IPS-18c (cell line): ENCODE measurements at regions not wholly inside any gene's neighbourhood (a gene's known extent, or its start where the extent isn't known, plus 50 kb on each side); places are given as distances from the start of the nearest gene placed in this dataset.

Experiments
- H3K4me3 ChIP-seq: 2 replicates; pipeline ENCODE4 v1.7.0; 2013; ENCODE audit warnings: low read depth, mild to moderate bottlenecking, low read length, moderate library complexity; ENCODE audit not compliant: insufficient read depth
- H3K9me3 ChIP-seq: one replicate; pipeline ENCODE4 v1.6.1; 2013; ENCODE audit warnings: mild to moderate bottlenecking, low read length, moderate library complexity; ENCODE audit not compliant: control insufficient read depth, insufficient read depth

DNA sequence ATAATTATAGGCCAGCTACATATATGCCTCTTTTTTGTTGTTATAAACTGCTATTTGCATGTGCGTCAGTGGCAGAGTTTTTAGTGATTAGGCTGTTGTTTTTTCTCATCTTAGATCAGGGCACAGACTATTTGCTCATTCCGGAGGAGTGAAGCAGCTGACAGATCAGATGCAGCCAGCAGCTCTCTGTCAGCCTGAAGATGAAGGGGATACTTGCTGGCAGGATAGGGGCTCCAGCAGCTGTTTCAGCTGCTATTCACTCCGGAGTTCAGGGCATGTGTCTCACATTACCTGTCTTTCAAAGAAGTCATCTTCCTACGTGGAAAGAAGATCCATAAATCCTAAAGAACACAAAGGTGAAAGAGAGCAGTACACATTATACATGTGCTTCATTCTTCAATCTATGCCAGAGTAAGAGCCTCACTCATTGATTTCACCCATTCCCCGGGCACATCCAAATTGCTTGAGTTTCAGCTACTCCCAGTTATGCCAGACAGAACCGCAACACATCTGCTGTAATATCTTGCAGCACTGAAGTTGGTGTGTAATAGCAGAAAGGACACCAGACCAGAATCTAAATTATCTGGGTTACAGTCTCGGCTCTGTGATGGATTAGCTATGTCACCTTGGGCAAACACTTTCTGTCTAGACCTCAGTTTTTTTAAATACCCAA lies 182.8 kb upstream of the CHRM2 start:
- no peaks in the 10 kb centered on the region for H3K9me3 ChIP-seq
- no peak overlapping the region for H3K4me3 ChIP-seq

- no peak overlapping the region; the same call in 1 of the 2 replicates for H3K4me3 ChIP-seq
- H3K9me3 ChIP-seq: no peaks in the 10 kb centered on the region
These were observed 190.7 kb upstream of the CHRM2 start for GRCh38 chr7:136677471-136678365.

DNA sequence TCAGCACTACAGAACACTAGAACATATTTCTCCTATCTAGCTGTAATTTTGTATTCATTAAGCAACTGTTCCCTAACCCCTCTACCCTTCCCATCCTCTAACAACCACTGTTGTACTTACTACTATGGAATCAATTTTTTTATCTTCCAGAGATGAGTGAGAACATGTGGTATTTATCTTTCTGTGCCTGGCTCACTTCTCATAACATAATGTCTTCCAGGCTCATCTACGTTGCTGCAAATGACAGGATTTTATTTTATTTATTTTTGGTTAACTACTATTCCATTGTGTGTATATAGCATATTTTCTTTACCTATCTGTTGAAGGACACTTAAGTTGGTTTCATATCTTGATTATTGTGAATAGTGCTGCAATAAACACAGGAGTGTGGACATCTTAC lies 200.9 kb upstream of the CHRM2 start:
- no peak overlapping the region for H3K4me3 ChIP-seq
- H3K9me3 ChIP-seq: no peaks in the 10 kb centered on the region

DNA sequence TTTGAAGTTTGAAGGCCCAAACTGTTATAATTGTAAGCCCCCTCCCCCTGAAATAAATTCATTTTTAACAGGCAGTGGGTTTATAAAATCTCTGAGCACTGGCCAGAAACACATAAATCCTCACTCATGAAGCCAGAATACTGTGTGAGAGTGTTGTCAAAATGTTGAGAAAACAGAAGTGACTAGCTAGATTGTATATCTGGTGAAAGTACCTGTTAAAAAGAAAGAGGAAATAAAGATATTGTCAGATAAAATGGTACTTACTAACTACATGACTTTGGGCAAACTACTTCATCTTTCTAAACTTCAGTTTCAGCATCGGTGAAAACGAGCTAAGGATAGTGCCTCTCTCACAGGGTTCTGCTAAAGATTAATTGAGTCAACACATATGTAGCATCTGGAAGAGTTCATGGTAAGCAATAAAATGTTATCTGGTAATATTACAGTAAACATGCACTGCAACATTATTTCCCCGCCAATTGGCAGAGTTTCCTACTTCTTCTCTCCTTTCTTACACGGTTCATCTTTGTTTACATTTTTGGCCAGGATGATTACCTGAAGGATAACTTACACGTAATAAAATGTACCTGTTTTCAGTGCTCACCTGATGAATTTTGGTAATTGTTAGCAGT lies 202.5 kb upstream of the CHRM2 start:
- H3K9me3 ChIP-seq: no peaks in the 10 kb centered on the region
- no peak overlapping the region for H3K4me3 ChIP-seq

DNA sequence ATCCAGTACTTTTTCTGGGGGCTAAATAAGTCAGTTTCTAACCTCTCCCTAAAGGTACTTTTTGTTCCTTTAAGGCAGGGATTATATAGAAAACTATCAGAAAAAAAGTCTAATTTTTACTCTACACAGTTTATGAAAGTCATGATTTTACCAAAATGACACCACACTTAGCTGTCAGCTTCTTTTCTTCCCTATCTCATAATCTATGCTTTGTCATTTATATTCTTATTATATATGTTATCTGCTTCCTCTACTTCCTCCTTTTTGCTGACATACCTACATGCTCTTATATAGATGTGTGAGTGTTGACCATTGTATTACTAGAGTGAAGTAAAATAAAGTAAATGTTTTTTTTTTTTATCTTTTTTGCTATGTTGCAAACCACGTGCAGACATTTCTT lies 203.9 kb upstream of the CHRM2 start:
- Histone ChIP-seq H3K4me3 (no peak overlapping the region), H3K9me3 (no peaks in the 10 kb centered on the region)

- no peak overlapping the region for H3K4me3 ChIP-seq
- no peaks in the 10 kb centered on the region for H3K9me3 ChIP-seq
These were observed 210.9 kb upstream of the CHRM2 start for GRCh38 chr7:136657482-136657921.

DNA sequence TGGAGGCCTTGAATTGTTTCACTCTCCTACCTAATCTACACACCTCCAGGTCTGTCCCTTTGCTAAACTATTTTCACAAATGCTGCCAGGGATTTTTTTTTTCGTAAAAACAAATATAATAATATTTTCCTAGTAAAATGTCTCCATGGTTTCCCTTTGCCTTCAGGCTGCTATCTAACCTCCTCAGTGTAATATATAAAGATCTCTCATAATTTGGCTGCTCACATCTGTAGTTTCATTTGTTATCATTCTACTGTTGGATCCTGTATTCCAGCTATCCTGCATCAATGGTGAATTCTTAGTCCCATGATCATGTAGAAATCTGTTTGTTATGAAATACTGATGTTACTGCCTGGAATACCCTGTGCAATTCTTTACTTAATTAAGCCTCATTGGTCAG lies 211.9 kb upstream of the CHRM2 start:
- no peaks in the 10 kb centered on the region for H3K9me3 ChIP-seq

DNA sequence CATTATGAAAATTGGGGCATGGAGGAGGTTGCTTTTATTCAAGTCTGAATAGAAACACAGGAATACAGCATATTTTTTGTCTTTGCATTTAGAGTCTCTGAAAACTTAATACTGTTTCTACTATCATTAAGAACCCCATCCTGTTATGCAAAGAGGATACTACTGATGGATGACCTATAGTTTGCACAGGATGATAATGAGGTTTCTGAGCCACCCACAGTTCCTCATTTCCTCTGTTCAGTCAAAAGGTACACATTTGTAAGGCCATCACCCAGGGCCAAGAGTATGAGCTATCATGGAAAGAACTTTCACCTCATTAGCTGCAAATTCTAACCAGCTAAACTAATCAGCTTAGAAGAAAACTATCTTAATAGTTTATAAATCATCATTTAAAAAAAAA lies 213.0 kb upstream of the CHRM2 start:
- Histone ChIP-seq H3K4me3 (no peak overlapping the region), H3K9me3 (no peaks in the 10 kb centered on the region)

More for the DNA sequence above, 211.9 kb upstream of the CHRM2 start:
- no peak overlapping the region for H3K4me3 ChIP-seq

- Histone ChIP-seq H3K4me3 (no peak overlapping the region), H3K9me3 (no peaks in the 10 kb centered on the region)
These were observed 214.0 kb upstream of the CHRM2 start for GRCh38 chr7:136654406-136654805.

- no peak overlapping the region for H3K4me3 ChIP-seq
- H3K9me3 ChIP-seq: no peaks in the 10 kb centered on the region
These were observed 215.6 kb upstream of the CHRM2 start for GRCh38 chr7:136652635-136653370.

- Histone ChIP-seq H3K9me3 (no peaks in the 10 kb centered on the region), H3K4me3 (no peak overlapping the region)
These were observed 227.5 kb upstream of the CHRM2 start for GRCh38 chr7:136640977-136641376.

GRCh38 chr7:136637813-136638212 lies 230.6 kb upstream of the CHRM2 start:
- Histone ChIP-seq H3K4me3 (no peak overlapping the region), H3K9me3 (no peaks in the 10 kb centered on the region)

- Histone ChIP-seq H3K4me3 (no peak overlapping the region), H3K9me3 (no peaks in the 10 kb centered on the region)
These were observed 232.7 kb upstream of the CHRM2 start for GRCh38 chr7:136635751-136636150.

DNA sequence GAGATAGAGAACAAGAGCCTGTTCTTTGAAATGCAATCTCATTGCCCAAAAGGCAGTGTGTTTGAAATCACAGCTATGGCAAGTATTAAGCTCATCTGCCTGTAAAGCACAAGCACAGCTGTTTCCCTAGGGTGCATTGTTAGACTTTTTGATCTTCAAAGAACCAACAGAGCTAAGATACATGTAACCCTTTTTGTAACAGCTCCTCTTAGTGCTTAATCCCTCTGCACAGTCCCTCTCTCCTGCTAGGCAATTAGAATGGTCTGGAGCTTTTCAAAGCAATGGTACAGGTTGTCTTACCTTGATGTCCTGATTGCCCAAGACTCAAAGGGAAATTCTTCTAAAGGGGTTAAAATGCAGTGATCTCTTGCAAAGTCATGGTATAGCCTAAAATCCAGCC lies 249.6 kb upstream of the CHRM2 start:
- no peaks in the 10 kb centered on the region for H3K9me3 ChIP-seq
- no peak overlapping the region for H3K4me3 ChIP-seq

DNA sequence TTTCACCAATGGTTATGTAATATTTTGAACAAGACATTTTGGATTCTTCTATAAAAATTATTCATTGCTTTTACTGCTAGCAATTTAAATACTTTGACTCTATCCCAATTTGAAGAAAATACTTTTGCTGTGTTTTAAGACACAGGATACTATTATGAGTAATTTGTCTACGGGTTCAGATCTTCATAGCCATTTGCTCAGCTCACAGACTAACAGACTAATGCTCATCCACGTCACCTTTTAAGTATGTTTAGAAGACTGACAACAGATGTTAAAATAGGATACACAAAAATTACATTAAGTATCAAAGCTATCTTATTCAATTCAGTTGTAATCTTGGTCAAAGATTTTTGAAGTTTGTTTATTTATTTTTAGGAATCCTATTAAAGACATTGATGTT lies 251.3 kb upstream of the CHRM2 start:
- Histone ChIP-seq H3K4me3 (no peak overlapping the region), H3K9me3 (no peaks in the 10 kb centered on the region)

- Histone ChIP-seq H3K4me3 (no peak overlapping the region), H3K9me3 (no peaks in the 10 kb centered on the region)
These were observed 262.7 kb upstream of the CHRM2 start for GRCh38 chr7:136605532-136606329.

DNA sequence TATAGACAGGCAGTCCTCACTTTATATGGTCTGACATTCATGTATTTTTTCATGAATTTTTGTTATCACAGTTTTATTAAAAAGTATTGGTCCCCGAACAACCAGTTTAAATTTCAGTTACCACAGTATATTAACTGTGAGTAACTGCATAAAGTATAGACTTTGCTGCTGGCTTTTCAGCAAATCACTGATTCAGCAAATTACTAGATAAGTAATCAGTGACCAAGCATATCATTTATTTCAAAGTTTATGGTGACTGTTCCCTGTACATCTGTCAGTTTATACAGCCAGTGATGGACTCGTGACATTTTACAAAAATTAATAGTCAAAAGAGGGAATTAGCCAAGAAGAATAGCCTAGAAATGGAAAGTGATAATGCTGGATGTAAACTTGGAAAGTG lies 266.7 kb upstream of the CHRM2 start:
- Histone ChIP-seq H3K4me3 (no peak overlapping the region), H3K9me3 (no peaks in the 10 kb centered on the region)
